H7 (cell line): ENCODE measurements at regions not wholly inside any gene's neighbourhood (a gene's known extent, or its start where the extent isn't known, plus 50 kb on each side); places are given as distances from the start of the nearest gene placed in this dataset.
"Not testable (repeated sequence)": the region's sequence is repeated elsewhere in the genome, so short reads cannot be mapped to it uniquely, and the experiment has no call there.

Source experiments
- DNase-seq: peaks from one replicate; pipeline ENCODE4 v3.0.0; 2012
- H3K27me3 ChIP-seq: 2 replicates; pipeline ENCODE4 v1.6.0; 2011; ENCODE audit warnings: mild to moderate bottlenecking, low read length; ENCODE audit not compliant: control insufficient read depth, insufficient read depth
- H3K36me3 ChIP-seq: replicated peaks from 2 replicates; pipeline ENCODE4 v1.5.1; 2011; ENCODE audit warnings: low read length; ENCODE audit not compliant: control insufficient read depth, insufficient read depth
- H3K4me3 ChIP-seq: 2 replicates; pipeline ENCODE4 v1.5.1; 2011; ENCODE audit warnings: low read depth, mild to moderate bottlenecking, control low read depth, low read length, moderate library complexity; ENCODE audit not compliant: insufficient read depth

GRCh38 chr6:144634371-144634770 lies 349.2 kb downstream of the UTRN start:
- no peaks in the 10 kb centered on the region for H3K36me3 ChIP-seq
- H3K27me3 ChIP-seq, result no peaks in the 10 kb centered on the region
- DNase-seq, result no peak
- no peak overlapping the region for H3K4me3 ChIP-seq

- no peaks in the 10 kb centered on the region for H3K27me3 ChIP-seq
- no peak for DNase-seq
- H3K4me3 ChIP-seq, result no peak overlapping the region
- no peaks in the 10 kb centered on the region for H3K36me3 ChIP-seq
Observed at GRCh38 chr6:144635051-144635450, 349.9 kb downstream of the UTRN start.

GRCh38 chr6:144636025-144636424 lies 350.9 kb downstream of the UTRN start:
- not testable (repeated sequence) for DNase-seq, H3K4me3 ChIP-seq, H3K36me3 ChIP-seq, H3K27me3 ChIP-seq

GRCh38 chr6:144637541-144637940 lies 352.4 kb downstream of the UTRN start:
- Histone ChIP-seq H3K36me3 (no peaks in the 10 kb centered on the region), H3K27me3 (no peaks in the 10 kb centered on the region), H3K4me3 (no peak overlapping the region)
- no peak for DNase-seq

- H3K27me3 ChIP-seq, result no peaks in the 10 kb centered on the region
- no peaks in the 10 kb centered on the region for H3K36me3 ChIP-seq
- no peak overlapping the region for H3K4me3 ChIP-seq
- DNase-seq, result no peak
Observed at GRCh38 chr6:144639654-144640053, 354.5 kb downstream of the UTRN start.

GRCh38 chr6:144641286-144641685 lies 356.2 kb downstream of the UTRN start:
- H3K36me3 ChIP-seq, result no peaks in the 10 kb centered on the region
- H3K4me3 ChIP-seq, result no peak overlapping the region
- DNase-seq, result no peak

GRCh38 chr6:144644776-144645175 lies 359.6 kb downstream of the UTRN start:
- H3K27me3 ChIP-seq, result no peaks in the 10 kb centered on the region
- H3K36me3 ChIP-seq, result no peaks in the 10 kb centered on the region
- H3K4me3 ChIP-seq, result no peak overlapping the region
- DNase-seq, result peak; percentile 10

More at GRCh38 chr6:144641286-144641685, 356.2 kb downstream of the UTRN start:
- H3K27me3 ChIP-seq, result no peaks in the 10 kb centered on the region

GRCh38 chr6:144646093-144647056 lies 361.2 kb downstream of the UTRN start:
- no peak overlapping the region for H3K4me3 ChIP-seq
- DNase-seq, result no peak
- H3K36me3 ChIP-seq, result no peaks in the 10 kb centered on the region
- H3K27me3 ChIP-seq, result no peaks in the 10 kb centered on the region

GRCh38 chr6:144647406-144647964 lies 362.4 kb downstream of the UTRN start:
- Histone ChIP-seq H3K4me3 (no peak overlapping the region), H3K27me3 (no peaks in the 10 kb centered on the region), H3K36me3 (no peaks in the 10 kb centered on the region)
- no peak for DNase-seq

GRCh38 chr6:144647971-144648651 lies 363.0 kb downstream of the UTRN start:
- Histone ChIP-seq H3K36me3 (no peaks in the 10 kb centered on the region), H3K27me3 (no peaks in the 10 kb centered on the region), H3K4me3 (no peak overlapping the region)
- DNase-seq, result no peak

- Histone ChIP-seq H3K36me3 (no peaks in the 10 kb centered on the region), H3K4me3 (no peak overlapping the region), H3K27me3 (no peaks in the 10 kb centered on the region)
- no peak for DNase-seq
Observed at GRCh38 chr6:144649085-144649484, 363.9 kb downstream of the UTRN start.

GRCh38 chr6:144651234-144651633 lies 366.1 kb downstream of the UTRN start:
- Histone ChIP-seq H3K4me3 (no peak overlapping the region), H3K36me3 (no peaks in the 10 kb centered on the region), H3K27me3 (no peaks in the 10 kb centered on the region)
- DNase-seq, result no peak

- Histone ChIP-seq H3K36me3 (no peaks in the 10 kb centered on the region), H3K27me3 (no peaks in the 10 kb centered on the region)
- no peak for DNase-seq
Observed at GRCh38 chr6:144652292-144652891, 367.3 kb downstream of the UTRN start.

GRCh38 chr6:144653885-144654505 lies 368.9 kb downstream of the UTRN start:
- DNase-seq, result no peak
- no peak overlapping the region for H3K4me3 ChIP-seq
- no peaks in the 10 kb centered on the region for H3K36me3 ChIP-seq
- H3K27me3 ChIP-seq, result no peaks in the 10 kb centered on the region

More at GRCh38 chr6:144652292-144652891, 367.3 kb downstream of the UTRN start:
- no peak overlapping the region for H3K4me3 ChIP-seq
